Stomach smooth muscle (tissue), 2 donors: ENCODE measurements at regions not wholly inside any gene's neighbourhood (a gene's known extent, or its start where the extent isn't known, plus 50 kb on each side); places are given as distances from the start of the nearest gene placed in this dataset.
A peak's percentile ranks its signal among the peaks of the same experiment; 100 is the strongest.

ENCODE experiments used
- H3K27ac ChIP-seq: one replicate; pipeline ENCODE4 v1.7.0; 2013; ENCODE audit warnings: mild to moderate bottlenecking, low read length, inconsistent platforms
- H3K27me3 ChIP-seq, 2 donors: one replicate each; pipeline ENCODE4 v1.7.0; 2013; ENCODE audit warnings: low read length in 2 of 2; ENCODE audit not compliant: insufficient read depth in 2 of 2, control insufficient read depth in 1 of 2
- H3K36me3 ChIP-seq, 2 donors: one replicate each; pipeline ENCODE4 v1.7.0; 2013; ENCODE audit warnings: low read length in 2 of 2; ENCODE audit not compliant: control insufficient read depth in 2 of 2, insufficient read depth in 2 of 2
- H3K4me1 ChIP-seq: one replicate; pipeline ENCODE4 v1.7.0; 2013; ENCODE audit warnings: low read length; ENCODE audit not compliant: control insufficient read depth, insufficient read depth
- H3K4me3 ChIP-seq, 2 donors: one replicate each; pipeline ENCODE4 v1.7.0; 2013; ENCODE audit warnings: low read length in 2 of 2
- H3K9ac ChIP-seq, 2 donors: one replicate each; pipeline ENCODE4 v1.7.0; 2013; ENCODE audit warnings: low read length in 2 of 2, mild to moderate bottlenecking in 1 of 2
- H3K9me3 ChIP-seq, 2 donors: one replicate each; pipeline ENCODE4 v1.7.0; 2013; ENCODE audit warnings: low read length in 2 of 2; ENCODE audit not compliant: control insufficient read depth in 2 of 2
- donor health status: healthy.
- donor health status: Pancreatic carcinoma.

DNA sequence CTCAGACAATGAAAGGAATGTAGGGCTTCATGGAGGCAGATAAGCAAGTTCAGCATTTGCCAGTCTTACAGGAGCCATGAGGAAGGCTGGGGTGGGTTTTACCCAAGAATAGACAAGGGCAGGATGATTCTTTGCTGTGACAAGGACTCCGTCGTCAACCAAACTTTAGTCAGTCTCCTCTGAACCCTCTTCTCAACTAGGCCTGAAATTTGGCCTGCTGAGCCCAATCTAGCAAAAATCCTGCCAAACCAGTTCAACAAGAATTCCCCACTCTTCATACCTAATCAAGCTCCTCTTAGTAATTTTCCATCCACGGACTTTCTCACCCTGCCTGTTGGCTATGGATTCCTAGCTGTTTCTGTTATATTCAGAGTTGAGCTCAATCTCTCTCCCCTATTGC, 280.5 kb downstream of the TBL1XR1 start:
- no peak overlapping the region for H3K4me3 ChIP-seq
- H3K4me1 ChIP-seq = no peaks in the 10 kb centered on the region
- no peak overlapping the region for H3K9ac ChIP-seq
- H3K27ac ChIP-seq = no peak overlapping the region
- H3K36me3 ChIP-seq = no peaks in the 10 kb centered on the region
- no peaks in the 10 kb centered on the region for H3K9me3 ChIP-seq
- no peaks in the 10 kb centered on the region for H3K27me3 ChIP-seq

- H3K9ac ChIP-seq = no peak overlapping the region
- no peak overlapping the region for H3K4me3 ChIP-seq
- H3K36me3 ChIP-seq = no peaks in the 10 kb centered on the region
- no peak overlapping the region for H3K27ac ChIP-seq
- H3K27me3 ChIP-seq = no peaks in the 10 kb centered on the region
- no peaks in the 10 kb centered on the region for H3K4me1 ChIP-seq
- H3K9me3 ChIP-seq = no peaks in the 10 kb centered on the region
These were observed 282.5 kb downstream of the TBL1XR1 start for GRCh38 chr3:176914764-176915163.

GRCh38 chr3:176911579-176911978, 285.7 kb downstream of the TBL1XR1 start:
- no peaks in the 10 kb centered on the region for H3K36me3 ChIP-seq
- no peak overlapping the region for H3K27ac ChIP-seq
- no peaks in the 10 kb centered on the region for H3K4me1 ChIP-seq
- H3K9me3 ChIP-seq = no peaks in the 10 kb centered on the region
- no peak overlapping the region for H3K9ac ChIP-seq
- H3K27me3 ChIP-seq = no peaks in the 10 kb centered on the region
- no peak overlapping the region for H3K4me3 ChIP-seq

- no peaks in the 10 kb centered on the region for H3K36me3 ChIP-seq
- no peak overlapping the region for H3K9ac ChIP-seq
- H3K4me3 ChIP-seq = no peak overlapping the region
- no peaks in the 10 kb centered on the region for H3K27me3 ChIP-seq
- H3K27ac ChIP-seq = no peak overlapping the region
- no peaks in the 10 kb centered on the region for H3K4me1 ChIP-seq
- H3K9me3 ChIP-seq = no peaks in the 10 kb centered on the region
These were observed 288.2 kb downstream of the TBL1XR1 start for GRCh38 chr3:176909044-176909443.

DNA sequence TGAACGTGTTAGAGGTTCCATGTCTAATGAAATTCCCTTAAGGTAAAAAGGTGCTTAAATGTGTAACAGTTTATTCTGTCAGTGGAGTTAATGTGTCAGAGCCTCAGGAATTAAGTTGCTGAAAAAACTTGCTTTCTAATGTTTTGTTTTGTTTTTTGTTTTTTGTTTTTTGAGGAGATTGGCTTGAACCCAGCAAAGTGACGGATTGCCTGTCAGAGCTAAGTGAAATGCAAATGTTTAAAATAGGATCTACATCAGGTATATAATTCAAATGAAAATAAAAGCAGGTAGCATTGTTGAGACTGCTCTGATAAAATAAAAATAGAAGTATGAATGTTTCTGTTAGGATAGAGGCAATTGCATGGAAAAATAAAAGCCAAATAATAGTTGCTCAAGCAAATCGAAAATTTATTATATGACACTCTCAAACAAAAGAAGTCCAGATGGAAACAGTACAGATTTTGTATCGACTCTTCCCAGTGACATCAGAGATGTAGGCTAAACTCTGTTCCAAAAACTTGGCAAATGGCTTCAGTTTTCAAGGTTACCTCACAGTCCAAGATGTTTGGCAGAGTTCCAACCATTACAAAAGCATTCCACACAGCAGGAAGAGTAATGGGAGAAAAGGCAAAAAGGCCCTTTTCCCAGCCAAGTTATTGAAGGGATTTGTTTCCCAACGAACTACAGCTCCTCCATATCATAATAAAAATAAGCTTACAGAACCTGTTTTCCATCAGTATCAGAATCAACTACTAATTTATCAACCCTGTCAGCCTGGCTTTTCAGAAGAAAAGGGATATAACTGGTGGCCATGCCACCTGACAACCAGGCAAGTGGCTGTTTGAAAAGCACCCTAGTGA, 291.0 kb downstream of the TBL1XR1 start:
- Histone ChIP-seq H3K9ac (no peak overlapping the region), H3K4me1 (no peaks in the 10 kb centered on the region), H3K9me3 (no peaks in the 10 kb centered on the region), H3K27me3 (no peaks in the 10 kb centered on the region), H3K27ac (peak overlapping the region; percentile 19), H3K36me3 (no peaks in the 10 kb centered on the region), H3K4me3 (no peak overlapping the region)

DNA sequence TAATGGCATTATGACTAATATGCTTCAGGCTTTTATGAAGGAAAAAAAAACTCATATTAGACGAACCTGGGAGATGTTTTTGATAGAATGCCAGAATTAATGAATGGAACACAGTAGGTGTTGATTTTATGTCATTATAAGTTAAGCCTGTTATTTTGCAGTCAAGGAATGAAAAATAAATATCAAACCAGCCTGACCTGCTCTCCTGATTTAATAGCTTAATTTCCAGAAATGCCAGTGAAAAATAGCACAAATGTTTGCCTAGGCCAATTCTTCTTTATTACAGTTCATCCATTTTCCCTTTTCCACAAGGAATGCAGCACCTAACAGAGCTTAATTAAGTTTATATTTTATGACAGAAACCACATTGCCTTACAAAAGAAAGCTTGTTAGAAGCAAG, 292.0 kb downstream of the TBL1XR1 start:
- no peak overlapping the region for H3K4me3 ChIP-seq
- H3K27me3 ChIP-seq = no peaks in the 10 kb centered on the region
- no peaks in the 10 kb centered on the region for H3K9me3 ChIP-seq
- no peaks in the 10 kb centered on the region for H3K4me1 ChIP-seq
- no peak overlapping the region for H3K27ac ChIP-seq
- no peak overlapping the region for H3K9ac ChIP-seq
- no peaks in the 10 kb centered on the region for H3K36me3 ChIP-seq

GRCh38 chr3:176904506-176904905, 292.8 kb downstream of the TBL1XR1 start:
- Histone ChIP-seq H3K4me3 (no peak overlapping the region), H3K4me1 (no peaks in the 10 kb centered on the region), H3K27me3 (no peaks in the 10 kb centered on the region), H3K27ac (no peak overlapping the region), H3K9me3 (no peaks in the 10 kb centered on the region), H3K9ac (no peak overlapping the region), H3K36me3 (no peaks in the 10 kb centered on the region)

DNA sequence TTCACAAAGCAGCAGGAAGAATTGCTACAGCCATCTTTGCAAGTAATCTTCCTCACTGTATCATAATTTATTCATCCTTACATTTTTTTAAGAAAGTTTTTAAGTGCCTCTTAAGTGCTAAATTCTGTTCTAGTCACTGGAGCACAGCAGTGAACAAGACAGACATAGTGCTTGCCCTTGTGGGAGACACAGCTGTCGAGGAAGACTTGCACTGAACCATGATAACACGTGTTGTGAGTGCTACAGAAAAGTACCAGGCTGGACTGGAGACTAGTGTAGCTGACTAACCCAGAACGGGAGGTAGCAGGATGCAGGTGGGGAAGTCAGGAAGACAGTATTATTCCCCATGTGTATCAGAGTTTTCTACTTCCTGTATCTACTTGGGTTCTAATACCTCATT, 300.6 kb downstream of the TBL1XR1 start:
- H3K36me3 ChIP-seq = no peaks in the 10 kb centered on the region
- no peaks in the 10 kb centered on the region for H3K9me3 ChIP-seq
- no peak overlapping the region for H3K4me3 ChIP-seq
- no peaks in the 10 kb centered on the region for H3K27me3 ChIP-seq
- no peaks in the 10 kb centered on the region for H3K4me1 ChIP-seq
- no peak overlapping the region for H3K27ac ChIP-seq
- H3K9ac ChIP-seq = no peak overlapping the region

DNA sequence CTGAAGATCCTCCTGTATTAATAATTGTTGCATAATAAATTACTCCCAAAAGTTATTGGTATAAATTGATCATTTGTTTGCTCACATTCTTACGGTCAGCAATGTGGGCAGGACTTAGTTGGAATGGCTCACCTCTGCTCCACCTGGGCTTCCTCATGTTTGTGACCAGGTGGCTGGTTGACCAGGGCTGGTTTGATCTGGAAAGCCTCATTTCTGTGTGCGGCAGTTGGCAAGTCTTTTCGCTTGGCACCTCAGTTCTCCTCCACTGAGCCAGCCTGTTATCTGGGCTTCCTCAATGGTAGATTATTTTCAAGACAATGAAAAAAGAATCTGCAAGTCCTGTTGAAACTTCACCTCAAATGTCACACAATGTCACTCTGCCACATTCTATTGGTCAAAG, 301.1 kb downstream of the TBL1XR1 start:
- no peaks in the 10 kb centered on the region for H3K4me1 ChIP-seq
- H3K27ac ChIP-seq = no peak overlapping the region
- no peak overlapping the region for H3K4me3 ChIP-seq
- H3K27me3 ChIP-seq = no peaks in the 10 kb centered on the region
- H3K36me3 ChIP-seq = no peaks in the 10 kb centered on the region
- H3K9me3 ChIP-seq = no peaks in the 10 kb centered on the region
- no peak overlapping the region for H3K9ac ChIP-seq

- Histone ChIP-seq H3K27me3 (no peaks in the 10 kb centered on the region), H3K36me3 (no peaks in the 10 kb centered on the region), H3K9me3 (peaks cover 2 to 4% of the 10 kb centered on the region in 2 donors), H3K4me1 (no peaks in the 10 kb centered on the region), H3K9ac (no peak overlapping the region), H3K4me3 (no peak overlapping the region), H3K27ac (no peak overlapping the region)
These were observed 317.6 kb downstream of the TBL1XR1 start for GRCh38 chr3:176879710-176880109.

DNA sequence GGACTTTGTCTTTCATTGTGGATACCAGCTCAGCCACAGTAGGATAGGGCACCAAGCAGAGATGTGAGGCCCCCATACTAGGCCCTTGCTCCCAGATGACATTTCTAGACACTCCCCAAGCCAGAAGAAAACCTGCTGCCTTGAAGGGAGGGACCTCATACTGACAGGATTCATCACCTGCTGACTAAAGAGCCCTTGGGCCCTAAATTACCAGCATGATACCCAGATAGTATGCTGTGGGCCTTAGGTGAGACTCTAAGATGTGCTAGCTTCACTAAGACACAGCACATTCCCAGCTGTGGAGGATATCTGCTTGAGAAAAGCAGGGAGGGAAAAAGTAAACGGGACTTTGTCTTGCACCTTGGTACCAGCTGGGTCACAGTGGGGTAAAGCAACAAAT, 324.0 kb downstream of the TBL1XR1 start:
- no peaks in the 10 kb centered on the region for H3K36me3 ChIP-seq
- H3K9ac ChIP-seq = no peak overlapping the region
- no peak overlapping the region for H3K4me3 ChIP-seq
- H3K9me3 ChIP-seq = peaks cover 3 to 4% of the 10 kb centered on the region in 2 donors
- no peak overlapping the region for H3K27ac ChIP-seq
- H3K27me3 ChIP-seq = no peaks in the 10 kb centered on the region
- H3K4me1 ChIP-seq = peaks cover 4% of the 10 kb centered on the region
